NOMO-1 (cell line): ENCODE measurements at regions not wholly inside any gene's neighbourhood (a gene's known extent, or its start where the extent isn't known, plus 50 kb on each side); places are given as distances from the start of the nearest gene placed in this dataset.

ENCODE experiments used
- DNase-seq, 2 experiments: peaks; one replicate each; lab custom pipeline; 2025; ENCODE audit not compliant: unreplicated experiment in 2 of 2; lab: John Stamatoyannopoulos, UW

DNA sequence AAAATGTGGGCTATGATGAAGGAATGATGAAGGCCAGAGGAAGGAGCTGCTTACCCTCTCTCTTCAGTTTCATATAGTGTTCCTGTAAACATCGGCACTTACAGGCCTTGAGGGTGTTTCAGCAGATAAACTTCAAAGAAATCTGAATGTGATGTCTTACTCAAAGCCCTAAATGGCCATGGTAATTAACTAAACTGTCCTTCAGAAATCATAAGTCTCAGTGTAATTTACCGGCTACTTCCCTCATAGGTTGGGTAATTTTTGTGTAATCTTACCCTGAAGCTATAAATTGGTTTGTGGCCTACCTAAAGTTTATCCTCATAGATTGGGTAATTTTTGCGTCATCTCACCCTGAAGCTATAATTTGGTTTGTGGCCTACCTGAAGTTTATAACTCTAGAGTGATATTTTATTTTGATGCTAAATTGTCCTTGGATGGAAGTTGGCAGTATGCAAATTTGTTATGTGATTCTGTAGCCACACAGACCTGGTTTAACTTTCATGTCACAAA, 2700.3 kb downstream of the ARAP2 start:
- DNase-seq: peak; percentile 66 to 95

GRCh38 chr4:33551244-33551643, 2693.1 kb downstream of the ARAP2 start:
- no peak for DNase-seq

- DNase-seq: no peak
Observed at GRCh38 chr4:33561259-33561658, 2683.1 kb downstream of the ARAP2 start.

DNA sequence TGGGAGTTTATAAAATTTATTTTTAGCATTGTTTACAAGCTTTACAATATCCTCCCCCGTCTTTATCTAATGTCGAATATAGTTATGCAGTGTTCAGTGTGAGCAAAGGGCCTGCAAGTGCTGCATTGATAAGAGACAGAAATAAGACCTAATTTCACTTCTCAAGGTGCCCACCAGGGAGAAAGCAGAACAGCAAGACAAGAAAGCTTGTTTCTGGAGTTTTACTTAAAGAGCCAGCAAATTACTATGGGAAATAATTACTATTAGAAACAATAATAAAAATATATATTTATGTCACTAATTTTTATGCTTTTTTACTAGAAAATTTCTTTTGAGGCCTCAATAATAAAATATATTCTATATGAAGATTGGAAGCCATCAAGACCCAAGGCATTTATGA, 2677.7 kb downstream of the ARAP2 start:
- DNase-seq: peak in 1 of 2 experiments; percentile 21

DNA sequence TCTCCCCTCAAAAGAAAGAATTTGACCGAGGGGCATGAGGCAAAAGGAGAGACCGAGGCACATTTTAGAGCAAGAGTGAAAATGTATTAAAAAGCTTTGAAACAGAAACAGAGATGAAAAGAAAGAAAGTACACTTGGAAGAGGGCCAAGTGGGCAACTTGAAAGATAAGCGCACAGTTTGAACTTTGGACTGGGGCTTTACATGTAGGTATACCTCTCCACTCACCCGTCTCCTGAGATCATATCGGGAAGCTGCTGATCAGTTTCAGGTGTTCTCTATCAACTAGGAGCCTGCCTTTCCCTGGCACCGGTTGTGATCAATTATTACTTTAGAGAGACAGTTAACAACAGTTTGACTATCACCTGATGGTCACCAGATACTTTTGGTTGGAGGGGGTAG, 2666.5 kb downstream of the ARAP2 start:
- DNase-seq: no peak

DNA sequence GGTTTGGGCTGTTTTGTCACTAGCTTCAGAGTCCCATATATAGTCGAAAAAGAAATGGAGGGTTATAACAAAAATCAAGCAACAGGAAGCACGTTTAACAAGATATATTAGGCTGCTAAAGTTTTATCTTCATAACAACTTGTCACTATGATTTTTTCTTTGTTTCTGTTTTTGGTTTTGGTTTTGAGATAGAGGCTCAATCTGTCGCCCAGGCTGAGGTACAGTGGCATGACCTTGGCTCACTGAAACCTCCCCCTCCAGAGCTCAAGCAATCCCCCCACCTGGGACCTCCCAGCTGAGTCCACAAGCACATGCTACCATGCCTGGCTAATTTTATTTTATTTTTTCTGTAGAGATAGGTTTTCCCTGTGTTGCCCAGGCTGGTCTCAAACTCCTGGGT, 2664.4 kb downstream of the ARAP2 start:
- DNase-seq: no peak

DNA sequence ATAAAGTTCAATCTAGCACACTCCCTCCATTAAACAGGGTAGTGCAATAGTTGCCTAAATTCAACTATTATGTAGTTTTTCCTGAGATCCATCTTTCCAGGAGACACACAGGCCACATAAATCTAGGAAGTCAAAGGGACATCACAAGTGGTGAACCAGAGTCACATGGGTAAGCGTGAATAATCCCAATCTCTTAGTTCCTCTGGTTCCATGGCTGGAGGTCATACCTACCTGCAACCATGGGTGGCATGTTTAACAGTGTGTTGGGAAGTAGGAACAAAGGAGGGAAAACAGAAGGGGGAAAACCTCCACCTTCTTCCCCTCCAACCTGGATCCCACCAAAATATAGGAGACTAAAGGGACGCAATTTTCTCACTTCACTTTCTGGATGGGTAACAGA, 2651.6 kb downstream of the ARAP2 start:
- DNase-seq: no peak

DNA sequence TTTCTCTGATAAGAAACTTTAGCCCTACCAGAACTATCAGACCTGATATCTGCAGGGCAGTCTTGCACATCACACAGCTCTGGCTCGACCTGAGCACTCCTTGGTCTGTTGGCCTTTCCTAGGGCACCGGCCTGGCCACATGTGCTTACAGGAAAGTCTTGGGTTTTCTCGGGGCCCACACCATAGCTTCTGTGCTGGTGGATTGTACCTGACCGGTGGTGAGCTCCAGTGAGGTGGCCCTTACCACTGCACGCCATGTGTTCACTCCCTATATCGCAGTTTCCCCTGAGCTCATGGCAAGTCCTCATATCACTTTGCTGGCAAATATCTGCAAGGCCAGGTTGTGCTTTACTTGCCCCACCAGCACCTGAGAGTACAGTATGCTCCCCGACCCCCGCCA, 2637.4 kb downstream of the ARAP2 start:
- DNase-seq: no peak

GRCh38 chr4:33616121-33616520, 2628.2 kb downstream of the ARAP2 start:
- DNase-seq: no peak

- no peak for DNase-seq
Observed at GRCh38 chr4:33625748-33626147, 2618.6 kb downstream of the ARAP2 start.

GRCh38 chr4:33626221-33626620, 2618.1 kb downstream of the ARAP2 start:
- no peak for DNase-seq

DNA sequence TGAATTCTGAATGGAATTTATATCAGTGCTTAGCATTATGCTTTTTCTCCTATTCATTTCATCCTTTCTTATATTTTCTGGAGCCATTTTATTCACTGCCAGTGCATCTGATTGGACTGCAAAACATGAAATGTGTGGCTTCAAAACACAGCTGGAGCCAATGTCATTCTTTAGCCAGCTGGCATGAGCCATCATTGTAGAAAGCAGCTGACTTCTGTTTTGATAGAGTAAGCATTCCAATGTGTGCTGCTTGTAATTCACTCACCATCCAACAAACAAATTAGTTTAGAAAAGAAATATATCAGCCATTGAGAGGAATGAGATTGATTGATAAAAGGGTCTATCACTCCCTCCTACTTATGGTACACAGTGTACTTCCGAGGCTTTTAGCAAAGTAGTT, 2616.0 kb downstream of the ARAP2 start:
- no peak for DNase-seq

DNA sequence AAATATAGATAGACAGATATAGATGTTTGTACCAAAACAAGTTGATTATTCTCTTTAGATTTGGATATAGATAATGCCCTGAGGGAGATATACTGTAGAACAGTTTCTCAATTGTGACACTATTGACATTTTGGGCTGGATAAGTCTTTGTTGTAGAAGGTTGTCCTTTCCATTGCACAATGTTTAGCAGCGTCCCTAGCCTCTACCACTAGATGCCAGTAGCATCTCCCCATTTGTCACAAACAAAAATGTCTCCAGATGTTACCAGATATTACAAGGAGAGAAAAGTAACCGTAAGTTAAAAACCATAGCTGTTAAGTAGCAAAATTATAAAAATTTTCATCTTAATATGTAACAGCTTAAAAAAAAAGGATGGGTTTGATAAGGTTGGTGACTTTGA, 2595.3 kb downstream of the ARAP2 start:
- no peak for DNase-seq

GRCh38 chr4:33649471-33649870, 2594.8 kb downstream of the ARAP2 start:
- no peak for DNase-seq

DNA sequence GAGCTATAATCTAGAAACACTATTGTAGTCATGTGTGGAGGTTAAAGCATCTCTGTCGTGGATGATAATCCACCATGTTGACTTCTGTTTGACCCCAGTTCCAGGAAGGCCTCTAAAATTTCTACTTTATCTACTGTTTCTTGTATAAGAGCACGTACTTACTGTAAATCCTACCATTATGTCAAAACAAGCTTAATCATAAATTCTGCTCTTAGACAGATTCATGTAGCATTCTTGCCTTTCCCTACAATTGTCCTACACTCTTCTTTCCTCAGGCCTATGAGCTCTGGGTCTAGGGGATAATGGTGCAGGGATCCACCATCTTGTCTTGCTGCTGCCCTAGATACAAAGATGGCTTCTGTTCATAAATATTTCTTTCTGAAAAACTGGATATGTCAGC, 2594.3 kb downstream of the ARAP2 start:
- no peak for DNase-seq

DNA sequence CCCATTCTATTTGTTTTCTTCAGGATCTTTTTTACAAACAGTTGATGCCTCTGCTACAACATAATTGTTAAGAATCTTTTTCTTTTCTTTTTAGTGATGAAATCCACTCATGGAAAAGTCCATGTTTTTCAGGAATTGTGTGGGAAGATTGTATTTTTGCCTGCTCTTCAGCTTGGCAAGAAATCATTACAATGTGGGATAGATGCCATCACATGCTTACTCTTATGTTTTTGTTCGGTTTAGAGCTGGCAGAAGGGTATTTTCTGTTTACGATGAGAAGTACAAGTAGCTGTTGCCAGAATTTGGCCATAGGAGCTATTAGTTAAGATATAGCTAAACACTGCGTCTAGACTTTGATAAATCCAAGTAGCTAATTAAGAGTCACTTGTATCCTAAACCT, 2585.3 kb downstream of the ARAP2 start:
- no peak for DNase-seq

GRCh38 chr4:33661636-33662035, 2582.7 kb downstream of the ARAP2 start:
- DNase-seq: no peak

DNA sequence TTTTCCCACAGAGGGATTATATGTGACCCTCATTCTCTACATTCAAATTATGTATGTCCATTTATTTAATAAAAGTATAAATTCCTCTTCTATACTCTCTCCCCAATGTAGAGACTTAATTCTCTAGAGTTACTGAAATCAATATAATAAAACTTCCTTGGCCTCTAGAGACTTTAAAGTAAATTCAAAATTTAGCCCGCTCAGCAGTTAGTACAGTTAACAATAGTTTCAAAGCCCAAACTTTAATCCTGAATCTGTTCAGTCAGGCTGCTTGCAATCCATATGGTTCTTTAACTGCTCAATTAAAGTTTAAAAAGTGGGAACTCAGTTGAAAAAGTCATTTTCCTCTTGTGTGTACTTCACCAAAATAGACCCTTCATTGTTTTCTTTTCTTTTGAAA, 2558.4 kb downstream of the ARAP2 start:
- no peak for DNase-seq

- no peak for DNase-seq
Observed at GRCh38 chr4:33696041-33696440, 2548.3 kb downstream of the ARAP2 start.

GRCh38 chr4:33696586-33696985, 2547.7 kb downstream of the ARAP2 start:
- no peak for DNase-seq

GRCh38 chr4:33709247-33709646, 2535.1 kb downstream of the ARAP2 start:
- no peak for DNase-seq

- DNase-seq: no peak
Observed at GRCh38 chr4:33711826-33712225, 2532.5 kb downstream of the ARAP2 start.

DNA sequence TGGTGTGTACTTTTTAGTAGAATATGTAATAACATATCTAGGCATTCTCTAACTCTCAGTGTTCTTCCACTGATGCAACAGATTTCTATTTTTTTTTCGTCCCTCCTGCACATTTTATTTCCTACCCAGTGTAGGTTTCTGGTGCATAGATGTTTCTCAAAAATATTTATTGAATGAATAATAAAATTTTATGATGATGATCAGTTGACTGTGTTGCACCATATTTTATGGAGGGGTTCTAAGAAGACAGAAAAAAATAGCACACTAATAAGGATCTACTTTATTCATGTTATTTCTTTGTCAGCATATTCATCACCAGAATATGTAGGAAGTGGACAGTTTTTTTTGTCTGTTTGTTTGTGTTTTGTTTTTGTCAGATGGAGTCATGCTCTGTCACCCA, 2529.3 kb downstream of the ARAP2 start:
- no peak for DNase-seq
